NCI-H2107 treated with DMSO at 0.1 percent for 48 hours (cell line): ENCODE measurements at regions not wholly inside any gene's neighbourhood (a gene's known extent, or its start where the extent isn't known, plus 50 kb on each side); places are given as distances from the start of the nearest gene placed in this dataset.
"Not testable (repeated sequence)": the region's sequence is repeated elsewhere in the genome, so short reads cannot be mapped to it uniquely, and the experiment has no call there.

Experiments used
- DNase-seq: peaks from one replicate; lab custom pipeline; 2025; ENCODE audit not compliant: unreplicated experiment; lab: John Stamatoyannopoulos, UW

GRCh38 chr1:244291236-244292201 lies 160.2 kb downstream of the ADSS2 start:
- DNase-seq = no peak

- DNase-seq = no peak
Measured at GRCh38 chr1:244294599-244295224, 157.0 kb downstream of the ADSS2 start.

GRCh38 chr1:244296003-244296402 lies 155.7 kb downstream of the ADSS2 start:
- DNase-seq = no peak

GRCh38 chr1:244296447-244296846 lies 155.3 kb downstream of the ADSS2 start:
- DNase-seq = no peak

- no peak for DNase-seq
Measured at GRCh38 chr1:244297087-244297486, 154.6 kb downstream of the ADSS2 start.

- no peak for DNase-seq
Measured at GRCh38 chr1:244297616-244298015, 154.1 kb downstream of the ADSS2 start.

- not testable (repeated sequence) for DNase-seq
Measured at GRCh38 chr1:244300029-244300375, 151.7 kb downstream of the ADSS2 start.

GRCh38 chr1:244301595-244302130 lies 150.0 kb downstream of the ADSS2 start:
- DNase-seq = no peak

- no peak for DNase-seq
Measured at GRCh38 chr1:244302876-244303609, 148.7 kb downstream of the ADSS2 start.

GRCh38 chr1:244303610-244303969 lies 148.1 kb downstream of the ADSS2 start:
- DNase-seq = no peak

- no peak for DNase-seq
Measured at GRCh38 chr1:244304156-244304555, 147.6 kb downstream of the ADSS2 start.

- no peak for DNase-seq
Measured at GRCh38 chr1:244304656-244305055, 147.1 kb downstream of the ADSS2 start.

- no peak for DNase-seq
Measured at GRCh38 chr1:244305776-244306341, 145.8 kb downstream of the ADSS2 start.

- no peak for DNase-seq
Measured at GRCh38 chr1:244306544-244306943, 145.2 kb downstream of the ADSS2 start.

- not testable (repeated sequence) for DNase-seq
Measured at GRCh38 chr1:244309191-244309590, 142.5 kb downstream of the ADSS2 start.

- DNase-seq = no peak
Measured at GRCh38 chr1:244311784-244312532, 139.8 kb downstream of the ADSS2 start.

GRCh38 chr1:244313346-244313745 lies 138.4 kb downstream of the ADSS2 start:
- DNase-seq = no peak

- no peak for DNase-seq
Measured at GRCh38 chr1:244314921-244315559, 136.7 kb downstream of the ADSS2 start.

GRCh38 chr1:244315996-244316395 lies 135.7 kb downstream of the ADSS2 start:
- DNase-seq = no peak

GRCh38 chr1:244316407-244316806 lies 135.3 kb downstream of the ADSS2 start:
- DNase-seq = no peak
